Breast epithelium (tissue), 4 donors: ENCODE measurements at regions not wholly inside any gene's neighbourhood (a gene's known extent, or its start where the extent isn't known, plus 50 kb on each side); places are given as distances from the start of the nearest gene placed in this dataset.

ENCODE experiments used
- DNase-seq, 2 donors: peaks; one replicate each; pipeline ENCODE4 v3.0.0-alpha.2; 2019; ENCODE audit warnings: low spot score in 2 of 2
- H3K27ac ChIP-seq, 2 donors: fragments of 200-600 bp; sonication (generic) in 1 of 2; one replicate each; pipeline ENCODE4 v1.5.1; 2016 to 2019; ENCODE audit warnings: mild to moderate bottlenecking in 1 of 2
- H3K27me3 ChIP-seq, 2 donors: fragments of 200-600 bp; sonication (generic) in 1 of 2; one replicate each; pipeline versions ENCODE4 v1.5.1 to v1.6.0; 2017 to 2019; ENCODE audit warnings: control low read depth in 1 of 2, mild to moderate bottlenecking in 1 of 2
- H3K36me3 ChIP-seq: fragments of 200-600 bp; one replicate; pipeline ENCODE4 v1.5.1; 2019
- H3K4me1 ChIP-seq, 2 donors: fragments of 200-600 bp; sonication (generic); one replicate each; pipeline ENCODE4 v1.5.1; 2016 to 2019; ENCODE audit warnings: control low read depth in 1 of 2
- H3K4me3 ChIP-seq, 3 donors: fragments of 200-600 bp; sonication (generic); 1 replicate in 2 of 3; 2 replicates in 1 of 3; pipeline ENCODE4 v1.5.1; 2016 to 2019; ENCODE audit warnings: mild to moderate bottlenecking in 3 of 3, moderate library complexity in 2 of 3
- H3K9me3 ChIP-seq, 2 donors: fragments of 200-600 bp; sonication (generic) in 1 of 2; one replicate each; pipeline ENCODE4 v1.5.1; 2016 to 2019; ENCODE audit warnings: control low read depth in 1 of 2
- POLR2A ChIP-seq: fragments of 450-650 bp; IDR thresholded peaks from one replicate; pipeline ENCODE4 v1.6.1; 2016; ENCODE audit warnings: antibody characterized with exemption, mild to moderate bottlenecking, moderate library complexity
- POLR2AphosphoS5 ChIP-seq, 3 donors: sonication (generic); formaldehyde crosslinking; IDR thresholded peaks; one replicate each; pipeline ENCODE4 v1.6.1; 2017; ENCODE audit warnings: antibody characterized with exemption in 3 of 3
- intact Hi-C: fragments of 100-400 bp; cut with DNase I; formaldehyde crosslinking; loops from one replicate; pipeline ENCODE4 v1.15.1; 2023; ENCODE audit warnings: low total_unique reads
- TF ChIP-seq, protein P1 (sequence below), 3 donors: fragments of 450-650 bp; IDR thresholded peaks; one replicate each; pipeline ENCODE4 v1.5.1; 2016 to 2017; ENCODE audit warnings: antibody characterized with exemption in 3 of 3, mild to moderate bottlenecking in 3 of 3, moderate library complexity in 3 of 3

DNA sequence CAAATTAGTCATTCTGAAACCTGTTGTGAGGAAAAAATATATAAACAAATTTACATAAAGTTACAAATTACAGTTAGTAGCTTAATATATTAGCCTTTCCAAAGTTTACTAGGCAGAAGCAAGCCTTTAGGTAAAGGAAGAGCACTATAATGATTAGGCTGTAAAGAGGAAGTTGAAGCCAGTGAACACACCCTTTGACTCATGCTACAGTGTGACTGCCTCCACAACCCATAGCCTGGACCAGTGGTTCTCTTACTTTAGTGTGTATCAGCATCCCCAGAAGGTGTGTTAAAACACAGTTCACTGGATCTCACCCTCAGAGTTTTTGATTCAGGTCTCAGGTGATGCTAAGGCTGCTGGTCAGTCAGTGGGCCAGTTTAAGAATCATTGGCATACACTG lies 91.4 kb upstream of the DEFB112 start:
- no peaks in the 10 kb centered on the region for H3K27me3 ChIP-seq
- intact Hi-C loops, result no loop called here
- DNase-seq, result no peak

DNA sequence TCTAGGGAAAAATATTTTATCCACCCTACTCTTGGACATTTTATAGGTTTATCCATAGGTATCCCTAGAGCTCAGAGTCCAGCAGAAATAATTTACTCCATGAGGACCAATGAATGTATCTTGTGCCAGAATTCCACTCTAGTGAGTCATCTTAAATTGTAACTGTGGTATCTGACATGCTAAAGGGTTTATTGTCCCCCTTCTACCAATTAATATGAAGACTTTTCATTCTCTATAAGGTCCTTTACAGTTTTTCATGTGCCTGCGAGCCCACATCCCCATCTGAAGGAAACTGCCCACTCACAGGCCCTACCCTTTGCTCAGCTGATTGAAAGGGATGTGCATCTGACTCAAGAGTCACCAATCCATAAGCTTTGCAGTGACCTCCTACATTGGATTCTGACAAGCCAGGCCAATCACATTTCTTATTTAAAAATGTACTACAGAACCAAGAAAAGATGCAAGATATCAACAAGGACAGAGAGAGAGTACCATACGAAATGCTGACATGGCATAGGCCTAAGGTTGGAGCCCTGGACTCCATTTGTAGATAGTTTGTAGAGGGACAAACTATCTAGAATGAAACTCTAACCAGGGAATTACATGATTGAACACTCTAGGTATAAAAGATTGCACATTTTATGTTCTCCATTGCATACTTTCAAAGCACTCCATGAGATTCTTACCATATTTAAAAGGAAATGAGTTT lies 93.4 kb upstream of the DEFB112 start:
- Histone ChIP-seq H3K36me3 (no peaks in the 10 kb centered on the region), H3K9me3 (no peaks in the 10 kb centered on the region), H3K4me3 (no peak overlapping the region), H3K27me3 (no peaks in the 10 kb centered on the region), H3K4me1 (no peaks in the 10 kb centered on the region), H3K27ac (no peak overlapping the region)
- TF ChIP-seq, protein P1, sequence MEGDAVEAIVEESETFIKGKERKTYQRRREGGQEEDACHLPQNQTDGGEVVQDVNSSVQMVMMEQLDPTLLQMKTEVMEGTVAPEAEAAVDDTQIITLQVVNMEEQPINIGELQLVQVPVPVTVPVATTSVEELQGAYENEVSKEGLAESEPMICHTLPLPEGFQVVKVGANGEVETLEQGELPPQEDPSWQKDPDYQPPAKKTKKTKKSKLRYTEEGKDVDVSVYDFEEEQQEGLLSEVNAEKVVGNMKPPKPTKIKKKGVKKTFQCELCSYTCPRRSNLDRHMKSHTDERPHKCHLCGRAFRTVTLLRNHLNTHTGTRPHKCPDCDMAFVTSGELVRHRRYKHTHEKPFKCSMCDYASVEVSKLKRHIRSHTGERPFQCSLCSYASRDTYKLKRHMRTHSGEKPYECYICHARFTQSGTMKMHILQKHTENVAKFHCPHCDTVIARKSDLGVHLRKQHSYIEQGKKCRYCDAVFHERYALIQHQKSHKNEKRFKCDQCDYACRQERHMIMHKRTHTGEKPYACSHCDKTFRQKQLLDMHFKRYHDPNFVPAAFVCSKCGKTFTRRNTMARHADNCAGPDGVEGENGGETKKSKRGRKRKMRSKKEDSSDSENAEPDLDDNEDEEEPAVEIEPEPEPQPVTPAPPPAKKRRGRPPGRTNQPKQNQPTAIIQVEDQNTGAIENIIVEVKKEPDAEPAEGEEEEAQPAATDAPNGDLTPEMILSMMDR (IDR thresholded peaks at IDR 0.05), result no peak
- TF ChIP-seq POLR2A, result no peak
- no peak for TF ChIP-seq POLR2AphosphoS5 (IDR thresholded peaks at IDR 0.05)
- DNase-seq, result no peak
- intact Hi-C loops, result no loop called here

More for the DNA sequence above, 91.4 kb upstream of the DEFB112 start:
- no peak overlapping the region for H3K4me3 ChIP-seq
- no peak overlapping the region for H3K27ac ChIP-seq
- TF ChIP-seq, protein P1 (IDR thresholded peaks at IDR 0.05), result no peak
- TF ChIP-seq POLR2A (no peak), POLR2AphosphoS5 (IDR thresholded peaks at IDR 0.05) (no peak)
- H3K4me1 ChIP-seq, result no peaks in the 10 kb centered on the region
- H3K9me3 ChIP-seq, result no peaks in the 10 kb centered on the region
- no peaks in the 10 kb centered on the region for H3K36me3 ChIP-seq

DNA sequence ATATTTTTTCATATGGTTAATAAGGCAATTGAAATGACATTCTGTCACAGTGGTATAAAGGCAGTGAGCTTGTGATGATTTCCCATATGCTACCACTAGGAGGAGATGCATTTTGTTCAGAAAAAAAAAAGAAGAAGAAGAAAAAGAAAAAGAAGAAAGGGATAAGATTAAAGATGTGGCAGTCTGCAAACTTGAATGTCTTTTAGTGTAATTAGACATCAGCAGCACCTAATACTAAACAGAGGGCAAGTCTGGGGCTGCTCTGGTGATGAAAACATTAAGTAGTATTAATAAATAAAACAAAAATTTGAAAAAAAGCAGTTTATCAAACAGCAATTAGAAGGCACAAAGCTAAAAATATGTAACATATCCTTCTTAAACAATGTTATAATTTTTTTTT lies 95.4 kb upstream of the DEFB112 start:
- DNase-seq, result no peak
- H3K4me3 ChIP-seq, result no peak overlapping the region
- no peaks in the 10 kb centered on the region for H3K4me1 ChIP-seq
- no peaks in the 10 kb centered on the region for H3K36me3 ChIP-seq
- TF ChIP-seq POLR2A (no peak), POLR2AphosphoS5 (IDR thresholded peaks at IDR 0.05) (no peak)
- TF ChIP-seq, protein P1 (IDR thresholded peaks at IDR 0.05), result no peak
- intact Hi-C loops, result no loop called here
- no peaks in the 10 kb centered on the region for H3K27me3 ChIP-seq
- H3K27ac ChIP-seq, result no peak overlapping the region
- no peaks in the 10 kb centered on the region for H3K9me3 ChIP-seq

DNA sequence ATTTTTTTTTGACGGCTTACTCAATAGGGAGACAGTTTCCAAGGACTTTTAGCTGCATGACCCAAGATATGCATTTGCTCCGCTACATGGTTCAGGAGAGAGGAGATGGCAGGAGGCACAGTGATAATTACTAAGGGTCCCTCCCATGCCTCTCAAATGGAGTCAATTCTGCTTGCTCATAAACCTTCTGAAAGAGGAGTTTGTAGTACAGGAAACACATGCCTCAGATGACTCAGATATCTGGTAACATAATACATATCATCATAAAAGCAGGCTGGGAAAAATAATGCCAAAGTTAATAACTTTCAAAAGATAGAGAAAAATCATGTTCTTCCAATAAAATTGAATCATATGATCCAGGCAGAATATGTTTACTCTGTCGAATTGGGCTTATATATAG lies 97.6 kb upstream of the DEFB112 start:
- intact Hi-C loops, result no loop called here

DNA sequence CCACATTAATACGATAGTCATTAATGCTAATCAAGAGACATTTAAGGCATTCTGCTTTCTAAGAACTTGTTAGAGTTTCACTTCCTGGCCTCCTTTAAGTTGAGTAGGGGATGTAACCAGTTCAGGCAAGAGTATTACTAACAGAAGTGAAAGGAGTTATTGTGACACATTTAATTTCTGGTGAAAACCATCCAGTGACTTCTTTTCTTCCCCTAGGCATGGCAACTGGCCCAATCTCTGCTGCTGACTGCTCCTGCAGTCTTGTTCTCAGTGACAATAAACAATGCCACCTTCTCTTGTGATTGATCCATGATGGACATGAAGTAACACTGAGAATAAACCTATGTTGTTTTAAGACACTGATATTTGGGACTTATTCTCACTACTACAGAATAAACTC lies 130.9 kb upstream of the DEFB112 start:
- no peaks in the 10 kb centered on the region for H3K36me3 ChIP-seq
- no peaks in the 10 kb centered on the region for H3K4me1 ChIP-seq
- intact Hi-C loops, result no loop called here
- no peak overlapping the region for H3K4me3 ChIP-seq
- H3K27me3 ChIP-seq, result no peaks in the 10 kb centered on the region
- no peak overlapping the region for H3K27ac ChIP-seq
- H3K9me3 ChIP-seq, result no peaks in the 10 kb centered on the region
- TF ChIP-seq, protein P1 (IDR thresholded peaks at IDR 0.05), result no peak
- no peak for TF ChIP-seq POLR2A
- TF ChIP-seq POLR2AphosphoS5 (IDR thresholded peaks at IDR 0.05), result no peak
- DNase-seq, result no peak

More for the DNA sequence above, 97.6 kb upstream of the DEFB112 start:
- TF ChIP-seq POLR2AphosphoS5 (IDR thresholded peaks at IDR 0.05) (no peak), POLR2A (no peak)
- TF ChIP-seq, protein P1 (IDR thresholded peaks at IDR 0.05), result no peak
- H3K36me3 ChIP-seq, result no peaks in the 10 kb centered on the region
- H3K9me3 ChIP-seq, result no peaks in the 10 kb centered on the region
- H3K4me1 ChIP-seq, result no peaks in the 10 kb centered on the region
- no peak for DNase-seq
- H3K27me3 ChIP-seq, result no peaks in the 10 kb centered on the region
- no peak overlapping the region for H3K27ac ChIP-seq
- no peak overlapping the region for H3K4me3 ChIP-seq
